Limb (tissue), 2 donors: ENCODE measurements at regions not wholly inside any gene's neighbourhood (a gene's known extent, or its start where the extent isn't known, plus 50 kb on each side); places are given as distances from the start of the nearest gene placed in this dataset.

Experiments
- DNase-seq, 2 donors: peaks; one replicate each; pipeline ENCODE4 v3.0.0-alpha.2; 2016; ENCODE audit errors: extremely low spot score in 2 of 2

DNA sequence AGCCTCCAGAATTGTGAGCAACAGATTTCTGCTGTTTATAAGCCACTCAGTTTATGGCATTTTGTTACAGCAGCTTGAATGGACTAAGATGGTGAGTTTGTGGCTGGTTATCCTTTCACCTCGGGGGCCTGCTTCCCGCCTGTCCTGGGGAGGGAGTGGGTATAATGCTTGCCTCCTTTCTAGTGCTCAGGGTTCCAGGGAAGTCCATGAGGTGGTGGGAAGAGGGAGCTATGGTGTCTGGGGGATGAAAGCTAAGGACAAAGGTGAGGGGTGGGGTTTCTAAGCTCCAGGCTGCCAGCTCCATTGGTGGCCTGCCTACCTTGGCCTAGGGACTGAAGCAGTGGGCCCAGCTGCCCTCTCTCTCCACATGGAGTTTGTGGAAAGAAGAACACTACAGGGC, 50.2 kb upstream of the SDK2 start:
- no peak for DNase-seq

DNA sequence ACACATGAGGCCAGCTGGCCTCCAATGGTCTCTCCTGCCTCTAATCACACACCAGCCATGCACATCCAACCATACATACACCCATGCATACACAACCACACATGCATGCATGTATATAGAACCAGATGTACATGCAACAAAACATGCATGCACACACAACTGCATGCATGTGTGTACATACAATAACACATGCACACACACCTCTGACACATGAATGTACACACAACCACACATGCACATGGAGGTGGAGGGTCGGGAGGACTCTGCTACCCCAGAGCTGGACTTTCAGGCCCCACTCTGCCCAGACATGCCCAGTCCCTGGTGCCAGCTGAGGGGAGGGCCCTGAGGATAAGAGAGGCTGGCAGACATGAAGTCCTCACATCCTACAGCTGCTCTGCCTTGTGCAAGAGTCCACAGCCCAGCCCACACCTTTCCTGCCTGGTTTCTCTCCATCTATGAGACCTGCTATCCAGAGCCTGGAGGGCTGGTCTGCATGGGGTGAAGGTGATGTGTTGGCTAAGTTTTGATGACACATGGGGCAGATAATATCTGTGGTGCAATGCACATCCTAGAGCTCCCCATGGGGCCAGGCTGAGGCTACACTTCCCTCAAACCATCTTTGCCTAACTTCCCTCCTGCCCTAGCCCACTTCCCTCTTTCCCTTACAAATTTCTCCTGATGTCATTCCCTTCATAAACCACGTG, 50.9 kb upstream of the SDK2 start:
- peak in 1 of 2 donors; percentile 14 for DNase-seq

DNA sequence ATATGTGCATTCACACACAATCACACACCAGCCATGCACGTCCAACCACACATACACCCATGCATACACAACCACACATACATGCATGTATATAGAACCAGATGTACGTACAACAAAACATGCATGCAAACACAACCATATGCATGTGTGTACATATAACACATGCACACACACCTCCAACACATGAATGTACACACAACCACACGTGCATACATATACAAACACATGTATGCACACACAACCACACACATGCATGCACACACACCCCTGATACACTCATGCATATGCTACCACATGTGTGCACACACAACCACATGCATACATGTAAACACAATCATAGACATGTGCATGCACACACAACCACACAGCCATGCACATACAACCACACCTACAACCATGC, 52.0 kb upstream of the SDK2 start:
- no peak for DNase-seq

DNA sequence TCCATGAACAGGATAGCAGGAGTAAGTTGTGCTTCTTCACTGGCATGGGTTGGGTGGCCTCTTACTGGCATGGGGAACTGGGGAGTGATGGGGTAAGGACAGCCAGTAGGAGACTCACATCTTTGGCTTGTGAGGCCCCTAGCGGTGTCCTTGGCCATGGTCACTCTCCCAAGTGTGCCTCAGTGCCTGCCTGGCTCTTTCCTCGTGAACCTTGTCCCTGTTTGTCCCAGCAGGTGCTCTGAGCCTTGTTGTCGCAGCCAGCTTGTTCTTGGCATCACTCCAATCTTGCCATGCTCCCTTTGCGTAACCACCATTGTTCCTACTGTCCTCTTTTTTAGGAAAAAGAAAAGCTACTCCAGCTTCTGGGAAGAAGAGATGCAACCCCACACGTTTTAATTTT, 53.6 kb upstream of the SDK2 start:
- peak in 1 of 2 donors; percentile 15 for DNase-seq

DNA sequence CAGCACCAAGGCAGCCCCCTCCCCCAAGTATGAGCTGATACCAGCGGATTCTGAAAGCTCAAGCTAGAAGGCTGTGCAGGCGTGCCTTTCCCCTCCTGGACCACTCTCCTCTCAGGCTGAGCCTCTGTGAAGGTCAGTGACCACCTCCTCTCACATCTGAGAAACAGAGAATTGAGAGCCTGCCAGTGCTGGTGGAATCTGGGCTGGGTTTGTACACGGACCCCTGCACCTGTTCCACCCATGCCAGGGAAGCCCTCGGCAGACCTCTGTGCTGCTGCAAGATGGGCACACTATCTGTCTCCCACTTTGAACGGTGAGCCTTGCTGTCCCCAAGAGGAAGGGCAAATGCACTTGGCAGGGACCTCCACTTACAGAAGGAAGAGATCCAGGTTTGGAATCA, 54.7 kb upstream of the SDK2 start:
- DNase-seq, result peak in 1 of 2 donors; percentile 11

DNA sequence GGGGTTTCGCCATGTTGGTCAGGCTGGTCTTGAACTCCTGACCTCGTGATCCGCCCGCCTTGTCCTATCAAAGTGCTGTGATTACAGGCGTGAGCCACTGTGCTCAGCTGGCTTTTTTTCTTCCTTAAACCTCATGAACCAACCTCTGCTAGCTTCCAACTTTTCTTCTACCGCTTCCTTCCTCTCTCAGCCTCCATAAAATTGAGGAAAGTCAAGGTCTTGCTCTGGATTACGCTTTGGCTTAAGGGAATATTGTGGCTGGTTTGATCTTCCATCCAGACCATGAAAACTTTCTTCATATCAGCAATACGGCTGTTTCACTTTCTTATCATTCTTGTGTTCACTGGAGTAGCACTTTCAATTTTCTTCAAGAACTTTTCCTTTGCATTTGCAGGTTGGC, 57.5 kb upstream of the SDK2 start:
- no peak for DNase-seq

DNA sequence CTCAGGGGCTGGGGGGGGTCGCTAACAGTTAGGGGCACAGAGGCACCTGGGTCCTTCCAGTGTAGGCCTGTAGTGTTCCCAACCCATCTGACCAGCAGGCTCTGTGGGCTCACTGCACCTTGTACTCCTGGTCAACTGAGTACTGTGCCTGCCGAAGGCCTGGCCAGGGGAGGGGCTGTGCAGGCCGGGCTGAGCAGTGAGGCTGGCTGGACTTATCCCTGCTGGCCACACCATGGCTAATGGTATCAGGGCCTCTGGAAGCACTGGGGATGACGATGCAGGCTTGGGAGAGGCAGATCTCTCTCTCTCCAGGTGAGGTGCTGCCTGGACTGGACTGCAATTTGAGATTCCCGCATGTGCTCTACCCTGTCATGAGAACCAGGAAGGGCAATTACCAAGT, 58.9 kb upstream of the SDK2 start:
- no peak for DNase-seq

DNA sequence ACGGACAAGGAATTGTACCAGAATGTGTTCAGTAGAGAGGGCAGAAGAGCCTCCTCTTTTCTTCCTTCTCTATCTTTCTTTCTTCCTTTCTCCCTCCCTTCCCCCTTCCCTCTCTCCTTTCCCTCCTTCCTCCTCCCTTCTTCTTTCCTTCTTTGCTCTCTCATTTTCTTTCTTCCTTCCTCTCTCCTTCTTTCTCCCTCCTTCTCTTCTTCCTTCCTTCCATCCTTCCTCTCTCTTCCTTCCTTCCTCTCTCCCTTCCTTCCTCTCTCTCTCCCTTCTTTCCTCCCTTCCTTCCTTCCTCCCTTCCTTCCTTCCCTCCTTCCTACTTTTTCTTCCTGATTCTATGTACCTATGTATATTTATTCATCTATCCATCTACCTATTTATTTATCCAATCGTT, 59.7 kb upstream of the SDK2 start:
- DNase-seq, result no peak

DNA sequence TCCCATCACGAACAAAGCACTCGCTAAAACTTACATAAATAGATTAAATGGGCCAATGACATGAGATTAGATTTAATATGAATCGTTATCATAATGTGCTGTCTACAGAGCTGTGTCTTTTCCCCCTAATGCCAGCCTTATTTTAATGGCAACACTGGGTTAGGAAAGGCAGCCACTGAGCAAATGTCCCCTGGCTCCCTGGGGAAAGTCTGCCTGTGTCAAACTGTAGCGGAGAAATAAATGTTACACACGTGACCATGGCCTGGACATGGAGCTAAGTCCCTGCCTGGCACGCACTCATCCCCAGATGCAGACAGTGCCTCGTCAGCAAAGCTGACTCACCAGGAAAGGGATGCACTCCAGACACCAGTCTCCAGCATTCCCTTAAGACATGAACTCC, 61.3 kb upstream of the SDK2 start:
- no peak for DNase-seq

DNA sequence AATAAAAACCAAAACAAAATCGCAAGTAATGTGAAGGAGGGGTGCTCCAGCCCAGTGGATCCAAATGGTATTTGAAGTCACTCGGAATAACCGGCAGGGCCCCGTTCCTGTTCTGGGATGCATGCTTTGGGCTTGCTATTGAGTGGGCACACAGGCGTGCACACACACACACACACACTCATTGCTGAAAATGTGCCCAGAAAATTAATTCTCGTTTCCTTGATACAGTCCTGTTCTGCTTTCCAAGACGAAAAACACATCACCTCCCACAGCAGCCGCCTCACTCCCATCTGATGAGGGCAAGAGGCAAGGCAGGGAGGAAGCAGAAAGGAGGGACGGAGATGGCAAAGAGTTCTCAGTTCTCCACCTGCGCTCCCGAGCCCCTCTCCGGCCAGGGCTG, 62.2 kb upstream of the SDK2 start:
- DNase-seq, result no peak

DNA sequence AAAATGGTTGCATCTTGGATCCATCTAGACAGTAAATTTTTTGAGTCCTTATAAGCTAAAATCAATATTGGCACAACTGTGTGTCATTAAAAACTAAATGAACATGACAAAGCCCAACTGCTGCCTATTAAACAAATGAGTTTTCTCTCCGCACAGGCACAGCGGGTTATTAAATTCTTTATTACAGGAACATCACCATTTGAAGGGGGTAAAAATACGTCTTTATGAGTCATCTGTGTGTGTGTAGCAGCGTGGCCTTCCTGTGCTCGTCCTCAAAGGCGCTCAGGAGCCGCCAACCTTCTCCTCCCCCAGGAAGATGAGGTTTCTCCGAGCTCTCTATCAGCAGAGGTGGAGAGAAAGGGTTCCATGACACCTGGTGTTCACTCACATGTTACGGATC, 62.6 kb upstream of the SDK2 start:
- no peak for DNase-seq

DNA sequence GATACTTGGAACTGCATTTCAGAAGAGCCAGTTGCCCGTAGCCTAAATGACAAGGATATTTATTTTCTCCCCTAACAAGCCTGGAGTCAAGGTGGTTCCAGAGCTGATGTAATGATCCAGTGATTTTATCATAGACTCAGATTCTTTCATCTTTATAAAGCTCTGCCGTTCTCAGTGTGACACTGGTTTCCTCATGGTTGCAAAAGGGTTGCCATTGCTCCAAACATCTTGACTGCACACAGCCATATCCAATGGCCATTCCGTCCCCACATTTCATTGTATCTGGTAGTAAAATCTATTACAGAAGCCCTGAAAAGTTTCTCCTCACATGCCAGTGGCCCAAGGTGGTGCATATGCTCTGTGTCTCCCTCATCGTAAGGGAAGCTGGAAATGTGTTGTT, 63.1 kb upstream of the SDK2 start:
- no peak for DNase-seq

DNA sequence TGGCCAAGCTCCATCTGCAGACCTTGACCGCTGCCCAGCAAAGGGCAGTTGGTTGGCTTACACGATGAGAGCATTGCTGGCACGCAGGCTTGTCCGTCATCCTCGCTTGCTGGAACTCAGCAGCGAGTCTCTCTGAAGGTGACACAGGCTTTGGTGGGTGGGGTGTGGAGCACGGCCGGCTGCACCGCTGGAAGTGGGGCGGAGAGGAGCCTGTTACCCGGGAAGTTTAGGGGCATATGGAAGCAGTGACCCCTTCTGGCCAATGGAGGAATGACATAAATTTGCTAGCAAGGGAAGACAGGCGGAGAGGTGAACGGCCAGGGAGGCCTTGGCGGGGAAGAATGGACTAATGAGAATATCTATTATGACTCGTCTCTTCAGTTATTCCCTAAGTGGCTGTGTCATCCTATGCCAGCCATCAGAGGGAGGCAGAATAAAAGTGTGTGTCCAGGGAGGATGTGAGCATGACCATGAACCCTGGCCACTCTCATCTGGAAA, 65.9 kb upstream of the SDK2 start:
- DNase-seq, result peak; percentile 58 to 75

DNA sequence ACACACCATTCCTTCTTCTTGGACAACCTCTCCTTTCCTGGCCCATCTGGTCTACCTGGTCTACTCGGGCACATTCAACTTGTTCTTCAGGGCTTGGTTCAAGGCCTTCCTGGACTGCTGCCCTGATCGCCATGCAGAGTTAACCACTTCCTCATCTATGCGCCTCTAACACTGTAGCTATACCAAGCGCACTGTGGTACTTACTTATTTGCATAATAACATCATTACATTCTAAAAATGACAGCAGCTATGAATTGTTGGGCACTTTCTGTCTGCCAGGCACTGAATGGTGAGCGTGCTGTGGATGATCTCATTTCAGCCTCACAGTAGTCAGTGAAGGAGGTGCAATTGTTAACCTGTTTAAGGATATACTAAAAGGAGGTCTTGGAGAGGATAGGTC, 66.9 kb upstream of the SDK2 start:
- no peak for DNase-seq

DNA sequence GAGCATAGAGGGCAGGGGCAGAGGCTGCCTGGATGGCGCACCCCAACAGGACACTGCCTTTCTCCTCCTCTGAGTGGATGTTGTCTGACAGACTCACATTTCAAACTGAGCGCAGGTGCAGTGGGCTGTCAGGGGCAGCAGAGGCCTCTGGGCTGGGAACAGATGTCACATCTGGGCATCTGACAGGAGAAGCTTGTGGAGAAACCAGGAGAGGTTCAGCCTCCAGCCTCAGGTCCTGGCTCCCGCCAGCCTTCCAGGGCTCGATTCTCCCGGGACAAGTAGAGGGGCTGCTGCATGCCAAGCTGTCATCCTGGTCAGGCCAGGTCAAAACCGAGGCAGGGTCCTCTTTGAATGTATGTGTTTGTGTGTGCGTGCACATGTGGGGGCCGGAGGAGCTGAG, 67.7 kb upstream of the SDK2 start:
- no peak for DNase-seq

DNA sequence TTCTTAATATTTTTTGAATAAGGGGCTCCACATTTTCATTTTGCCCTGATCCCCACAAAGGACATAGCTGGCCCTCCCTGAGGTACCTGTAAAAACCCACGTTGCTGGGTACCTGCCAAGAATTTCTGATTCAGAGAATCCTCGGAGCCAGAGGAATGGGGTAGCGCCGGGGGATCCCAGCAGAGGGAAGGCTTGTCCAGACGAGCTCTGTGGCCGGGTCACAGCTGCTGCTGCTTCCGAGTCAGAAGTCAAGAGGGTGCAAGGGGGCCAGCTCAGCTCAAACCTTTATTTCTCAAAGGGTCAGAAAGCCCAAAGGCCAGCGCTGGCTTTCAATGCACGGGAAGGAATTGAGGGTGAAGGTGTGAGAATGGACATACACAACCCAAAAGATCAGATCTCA, 68.9 kb upstream of the SDK2 start:
- DNase-seq, result no peak

DNA sequence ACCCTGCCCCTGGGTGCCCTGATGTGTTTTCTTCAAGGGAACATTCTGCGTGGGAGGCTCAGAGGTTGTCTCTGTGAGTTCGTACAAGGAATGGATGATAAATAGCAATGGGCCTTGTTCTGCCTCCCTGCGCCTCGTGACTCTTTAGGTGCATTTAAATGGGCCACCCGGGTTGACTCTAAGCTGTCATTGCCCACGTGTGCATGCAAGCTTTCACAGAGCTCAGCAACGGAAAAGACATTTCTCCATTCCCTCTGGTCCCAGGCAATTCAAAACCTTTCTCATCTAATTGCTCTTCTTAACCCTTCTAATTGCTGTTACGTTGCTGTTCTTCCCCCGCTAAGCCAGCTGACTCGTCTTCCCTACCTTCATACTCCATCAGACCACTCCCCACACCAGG, 71.5 kb upstream of the SDK2 start:
- DNase-seq, result no peak

DNA sequence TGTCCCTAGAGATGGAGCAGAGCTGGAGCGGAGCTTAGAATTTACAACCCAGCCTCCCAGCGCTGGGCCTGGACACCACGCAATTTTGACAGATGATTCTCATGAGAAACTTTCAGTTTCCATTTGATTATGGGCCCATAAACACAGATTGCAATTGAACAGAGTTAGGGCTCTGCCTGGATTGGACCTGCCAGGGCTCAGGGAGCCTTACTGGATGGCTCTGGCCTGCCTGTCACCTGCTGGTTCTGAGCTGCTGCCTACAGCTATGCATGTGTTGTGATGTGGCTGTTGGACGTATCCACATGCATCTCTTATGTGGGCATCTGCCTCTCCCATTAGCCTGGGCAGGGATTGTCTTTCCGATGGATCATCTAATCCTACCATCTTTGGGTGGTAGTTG, 73.4 kb upstream of the SDK2 start:
- DNase-seq, result no peak

DNA sequence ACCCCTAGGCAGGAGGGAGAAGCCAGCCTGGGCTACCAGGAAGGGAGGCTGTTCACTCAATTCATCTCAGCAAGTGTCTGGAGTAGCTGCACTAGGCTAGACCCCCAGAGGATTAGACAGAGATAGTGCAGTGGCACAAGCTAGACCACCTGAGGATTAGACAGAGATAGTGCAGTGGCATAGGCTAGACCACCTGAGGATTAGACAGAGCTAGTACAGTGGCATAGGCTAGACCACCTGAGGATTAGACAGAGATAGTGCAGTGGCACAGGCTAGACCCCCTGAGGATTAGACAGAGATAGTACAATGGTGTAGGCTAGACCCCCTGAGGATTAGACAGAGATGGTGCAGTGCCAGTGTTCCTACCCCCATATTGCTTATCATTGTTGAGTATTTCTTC, 74.1 kb upstream of the SDK2 start:
- DNase-seq, result no peak

DNA sequence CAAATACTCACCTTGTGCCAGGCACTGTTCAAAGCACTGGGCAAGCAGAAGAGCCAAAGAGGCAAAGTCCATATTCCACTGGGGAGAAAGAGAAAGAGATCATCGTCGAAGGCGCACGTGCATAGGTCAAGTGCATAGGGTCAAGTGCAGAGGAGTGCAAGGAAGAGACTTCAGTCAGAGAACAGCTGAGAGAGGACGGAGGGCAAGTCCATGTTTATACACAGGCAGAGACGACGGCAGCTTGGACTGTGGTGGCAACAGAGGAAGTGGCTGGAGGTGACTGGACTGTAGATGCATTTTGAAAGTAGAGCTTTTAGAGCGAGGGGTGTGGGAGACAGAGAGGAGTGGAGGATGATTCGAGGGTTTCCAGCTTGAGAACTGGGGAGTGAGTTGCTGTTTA, 74.7 kb upstream of the SDK2 start:
- DNase-seq, result no peak

DNA sequence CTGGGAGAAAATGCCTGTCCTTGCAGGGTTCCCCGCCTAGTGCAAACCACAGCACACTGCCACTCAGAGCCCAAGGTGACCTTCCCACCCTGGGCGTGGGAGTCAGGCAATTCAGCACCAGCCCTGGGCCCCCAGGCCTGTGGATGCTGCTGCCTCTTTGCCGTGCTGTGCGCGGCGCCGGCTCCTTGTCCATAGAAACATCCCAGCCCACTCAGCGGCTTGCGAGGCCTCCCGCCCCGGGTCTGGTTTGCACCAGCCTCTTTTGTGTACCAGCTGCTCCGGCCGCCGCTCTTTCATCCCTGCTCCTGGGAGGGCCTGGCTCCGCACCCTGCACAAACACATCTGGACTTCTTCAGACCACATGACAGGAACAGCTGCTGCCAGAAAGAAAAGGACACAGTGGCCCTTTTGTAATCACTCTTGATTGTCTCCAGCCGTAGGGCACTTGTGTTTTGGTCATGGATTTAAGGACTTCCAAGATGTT, 75.4 kb upstream of the SDK2 start:
- peak; percentile 66 to 71 for DNase-seq

DNA sequence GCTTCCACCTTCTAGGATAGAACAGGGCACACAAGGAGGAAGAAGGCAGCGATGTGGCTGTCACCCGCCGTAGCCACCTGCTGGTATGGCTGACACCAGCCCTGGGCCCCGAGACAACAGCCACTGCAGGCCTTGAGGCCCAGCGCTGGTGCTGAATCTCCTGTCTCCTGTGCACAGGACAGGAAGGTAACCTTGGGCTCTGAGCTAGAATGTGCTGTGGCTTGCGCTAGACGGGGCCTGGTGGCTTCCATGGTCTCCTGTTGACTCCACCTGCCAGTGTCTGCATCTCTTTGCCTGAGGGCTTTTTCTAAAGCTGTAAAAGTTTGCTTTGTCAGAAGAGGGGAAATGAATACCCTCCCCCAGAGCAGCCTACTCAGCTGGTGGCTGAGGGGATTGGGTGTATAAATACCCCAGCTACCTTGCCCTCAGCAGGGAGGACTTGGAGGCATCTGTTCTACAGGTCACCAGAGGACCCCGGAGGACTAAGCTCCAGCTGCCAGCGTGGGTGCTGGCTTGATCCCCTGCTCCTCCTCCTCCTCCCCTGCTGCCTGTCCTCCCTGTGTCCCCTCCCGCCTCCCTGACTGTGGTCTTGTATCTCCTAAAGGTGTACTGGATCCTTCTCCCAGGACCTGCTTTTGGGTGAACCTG, 76.1 kb upstream of the SDK2 start:
- DNase-seq, result no peak

DNA sequence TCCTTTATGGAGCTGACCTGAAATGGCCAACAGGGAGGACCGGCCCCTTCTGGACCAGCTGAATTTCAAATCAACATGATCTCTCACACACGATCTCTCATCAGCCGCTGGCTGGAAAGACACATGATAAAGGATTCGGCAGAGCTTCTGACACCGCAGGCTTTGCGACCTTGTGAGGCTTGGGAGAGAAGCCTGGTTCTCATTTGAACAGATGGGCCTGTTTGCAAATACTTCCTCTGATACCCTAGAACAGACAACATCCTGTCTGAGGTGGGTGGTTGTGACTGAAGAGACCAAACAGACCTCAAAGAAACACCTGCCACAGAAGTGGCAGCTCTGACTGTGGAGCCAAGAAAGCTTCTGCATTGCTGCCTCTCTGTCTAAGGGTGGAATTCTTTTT, 77.9 kb upstream of the SDK2 start:
- DNase-seq, result no peak
